NCI-H2196 (cell line): ENCODE measurements at regions not wholly inside any gene's neighbourhood (a gene's known extent, or its start where the extent isn't known, plus 50 kb on each side); places are given as distances from the start of the nearest gene placed in this dataset.

Experiments used
- DNase-seq: peaks from one replicate; lab custom pipeline; 2025; ENCODE audit not compliant: unreplicated experiment; lab: John Stamatoyannopoulos, UW

GRCh38 chr2:226066391-226066790, 666.9 kb downstream of the NYAP2 start:
- DNase-seq = no peak

GRCh38 chr2:226064932-226065570, 665.5 kb downstream of the NYAP2 start:
- no peak for DNase-seq

GRCh38 chr2:226063704-226064440, 664.4 kb downstream of the NYAP2 start:
- no peak for DNase-seq

DNA sequence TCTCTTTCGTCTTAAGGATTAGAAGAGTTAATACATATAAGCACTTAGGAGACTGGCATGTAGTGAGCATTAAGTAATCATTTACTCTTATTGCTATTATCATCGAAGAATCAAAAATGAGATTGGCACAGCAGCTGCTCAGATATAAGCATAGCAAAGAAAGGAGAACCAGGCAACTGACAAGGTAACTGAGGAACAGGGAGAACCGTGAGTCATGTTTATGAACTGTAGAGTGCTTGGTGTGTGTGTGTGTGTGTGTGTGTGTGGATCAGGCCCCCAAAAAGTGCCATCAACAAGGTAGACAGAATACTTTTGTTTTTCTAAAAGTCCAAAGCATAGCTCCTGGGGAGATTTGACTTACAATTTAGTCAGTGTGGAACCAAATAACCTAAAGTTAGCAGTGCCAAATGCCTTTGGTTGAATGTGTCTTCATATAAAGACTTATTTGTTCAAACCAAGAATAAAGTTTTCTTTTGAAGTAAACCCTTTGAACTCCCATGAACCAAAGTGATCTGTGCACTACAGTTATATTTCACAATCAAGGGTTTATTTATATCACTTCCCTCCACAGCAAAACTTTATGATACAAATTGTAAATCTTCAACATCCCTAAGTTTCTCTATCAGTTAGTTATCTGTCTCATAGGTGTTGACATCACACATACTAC, 660.6 kb downstream of the NYAP2 start:
- DNase-seq = no peak

DNA sequence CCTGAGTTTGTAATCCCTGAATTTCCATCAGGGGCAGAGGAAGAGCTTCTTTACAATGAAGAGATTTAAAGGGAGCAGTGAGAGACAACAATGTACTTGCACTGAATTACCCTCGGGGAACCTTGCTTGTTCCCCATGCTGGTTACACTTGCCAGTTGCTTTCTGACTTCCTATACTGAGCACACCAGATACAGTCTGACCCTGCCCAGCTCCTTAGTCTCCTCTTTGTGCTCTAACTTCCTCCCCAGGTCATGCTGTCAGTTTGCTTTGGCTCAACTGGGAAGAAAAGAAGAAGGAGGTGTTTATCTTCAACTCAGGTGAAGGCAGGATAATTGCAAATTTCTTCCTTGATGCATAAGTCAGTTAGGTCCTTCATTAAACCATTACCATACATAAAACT, 658.4 kb downstream of the NYAP2 start:
- no peak for DNase-seq

DNA sequence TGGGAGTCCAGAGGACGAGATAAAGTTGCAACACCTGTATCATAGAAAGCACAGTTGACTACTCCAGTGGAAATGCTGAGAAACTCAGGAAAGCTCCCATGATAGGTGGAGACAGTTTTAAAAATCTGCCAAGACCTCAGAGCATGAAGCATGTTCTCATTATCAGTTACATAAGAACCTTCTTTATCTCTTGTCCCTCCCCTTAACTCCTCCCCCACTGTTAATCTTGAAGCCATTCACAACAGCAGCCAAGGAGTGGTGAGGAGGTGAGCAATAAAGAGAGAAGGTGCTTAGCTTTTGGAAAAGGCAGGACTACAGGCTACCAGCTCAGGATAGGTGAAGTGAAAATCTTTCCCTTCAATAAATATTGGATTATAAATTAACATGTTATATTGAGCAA, 657.9 kb downstream of the NYAP2 start:
- DNase-seq = no peak

DNA sequence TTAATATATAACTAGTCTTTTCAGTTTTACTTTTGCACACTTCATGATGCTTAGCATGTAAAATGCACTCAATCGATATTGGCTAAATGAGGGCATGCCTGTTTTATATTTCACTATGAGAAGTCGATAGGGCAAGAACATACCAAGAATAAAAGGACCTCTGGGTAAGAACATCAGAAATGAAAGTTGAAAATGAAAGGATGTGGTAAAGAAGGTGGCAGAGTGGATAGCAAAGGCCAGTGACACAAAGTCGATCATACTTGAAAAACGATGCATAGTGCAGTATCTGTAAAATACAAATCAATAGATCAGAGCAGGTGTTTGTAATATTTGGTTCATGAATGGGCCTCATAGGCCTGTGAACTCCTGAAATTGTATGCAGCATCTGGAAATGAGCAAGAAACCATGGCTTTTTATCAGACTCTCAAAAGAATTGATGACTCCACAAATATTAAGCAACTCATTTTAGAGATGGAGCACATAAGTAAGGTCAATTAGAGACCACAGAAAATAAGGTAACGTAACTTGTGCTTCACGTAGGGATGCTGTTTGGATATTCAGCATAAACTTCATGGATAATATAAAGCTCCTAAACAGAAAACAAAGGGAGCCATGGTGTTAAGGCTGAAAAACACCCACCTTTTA, 653.4 kb downstream of the NYAP2 start:
- no peak for DNase-seq

GRCh38 chr2:226050822-226051221, 651.3 kb downstream of the NYAP2 start:
- no peak for DNase-seq

GRCh38 chr2:226048611-226049010, 649.1 kb downstream of the NYAP2 start:
- DNase-seq = no peak

- no peak for DNase-seq
Observed at GRCh38 chr2:226045080-226045479, 645.6 kb downstream of the NYAP2 start.

GRCh38 chr2:226040344-226040900, 640.9 kb downstream of the NYAP2 start:
- DNase-seq = no peak

- DNase-seq = no peak
Observed at GRCh38 chr2:226037526-226037925, 638.0 kb downstream of the NYAP2 start.

DNA sequence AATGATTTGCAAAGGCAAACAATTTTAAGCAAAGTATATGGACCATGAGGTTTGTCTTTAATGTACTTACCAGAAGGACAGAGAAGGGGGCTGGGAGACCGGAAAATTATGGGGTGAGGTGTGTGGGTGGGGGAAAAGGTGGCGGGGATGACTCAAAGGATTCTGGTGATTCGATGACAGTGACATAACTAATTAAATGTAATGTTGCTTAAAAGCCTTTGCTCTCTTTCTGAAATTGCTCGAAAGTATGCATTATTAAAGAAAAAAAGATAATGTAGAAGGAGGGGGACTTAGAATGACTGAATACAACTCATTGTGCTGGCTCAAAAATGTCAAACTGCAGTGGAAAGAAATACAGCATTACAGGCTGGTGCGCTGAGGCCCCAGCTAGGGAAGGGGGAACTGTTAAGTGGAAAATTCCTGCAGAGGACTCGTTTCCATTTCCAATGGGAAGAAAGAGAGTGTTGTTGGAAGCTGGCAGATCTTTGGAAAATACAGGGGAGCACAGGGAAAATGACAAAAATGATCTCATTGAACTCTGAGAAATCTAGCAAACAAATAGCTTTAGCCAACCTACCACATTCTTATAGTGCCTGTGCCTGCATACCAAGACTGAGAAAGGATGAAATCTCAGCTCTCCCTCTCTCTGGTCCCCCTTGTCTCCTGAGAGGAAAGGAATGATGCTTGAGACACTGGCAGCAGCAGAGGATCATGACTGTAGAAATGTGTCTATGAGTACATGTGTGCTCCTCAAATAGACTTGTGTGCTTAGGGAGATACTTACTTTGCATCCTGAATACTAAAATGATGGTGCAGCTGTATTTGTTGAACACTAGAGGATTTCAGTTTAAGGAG, 632.4 kb downstream of the NYAP2 start:
- DNase-seq = no peak

DNA sequence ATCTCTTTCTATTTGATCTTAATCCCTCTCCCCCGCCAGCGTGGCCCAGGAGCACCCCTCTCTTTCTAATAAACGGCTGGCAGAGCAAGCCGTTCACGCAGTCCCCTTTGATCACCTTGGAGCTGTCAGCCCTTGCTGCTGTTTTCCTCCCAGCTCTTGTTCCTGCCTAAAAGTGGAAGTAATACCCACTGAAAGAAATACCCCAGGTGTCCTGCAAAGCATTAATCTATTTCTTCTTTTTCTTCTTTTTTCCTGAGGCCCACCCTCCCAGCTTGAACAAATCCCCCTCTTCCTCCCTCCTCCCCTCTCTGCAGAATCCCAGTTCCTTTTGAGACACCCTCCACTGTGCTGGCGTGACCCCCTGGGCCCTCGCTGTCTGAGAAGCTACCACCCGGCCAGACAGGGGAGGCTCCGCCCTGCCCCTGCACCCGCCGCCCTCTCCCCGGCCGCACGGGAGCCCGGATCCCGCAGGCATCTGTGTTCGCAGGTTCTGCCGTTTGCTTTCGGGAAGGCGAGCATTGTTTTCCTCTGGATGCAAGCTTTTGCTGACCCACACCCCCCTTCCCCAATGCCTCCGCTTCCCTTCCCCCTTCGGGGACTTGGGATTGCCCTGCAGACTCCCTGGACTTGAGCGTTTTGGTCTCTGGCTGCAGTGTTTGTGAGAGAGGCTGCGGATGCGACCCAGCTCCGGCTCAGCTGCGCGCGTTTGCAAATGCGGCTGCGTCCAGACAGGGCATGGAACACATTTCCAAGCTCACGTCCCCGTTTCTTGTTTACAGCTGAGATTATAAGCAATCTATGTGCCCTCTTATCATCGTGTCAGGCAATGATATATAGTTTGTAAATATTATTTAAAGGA, 631.5 kb downstream of the NYAP2 start:
- DNase-seq = no peak

- DNase-seq = no peak
Observed at GRCh38 chr2:226030369-226030768, 630.9 kb downstream of the NYAP2 start.

- DNase-seq = no peak
Observed at GRCh38 chr2:226023946-226024345, 624.4 kb downstream of the NYAP2 start.

DNA sequence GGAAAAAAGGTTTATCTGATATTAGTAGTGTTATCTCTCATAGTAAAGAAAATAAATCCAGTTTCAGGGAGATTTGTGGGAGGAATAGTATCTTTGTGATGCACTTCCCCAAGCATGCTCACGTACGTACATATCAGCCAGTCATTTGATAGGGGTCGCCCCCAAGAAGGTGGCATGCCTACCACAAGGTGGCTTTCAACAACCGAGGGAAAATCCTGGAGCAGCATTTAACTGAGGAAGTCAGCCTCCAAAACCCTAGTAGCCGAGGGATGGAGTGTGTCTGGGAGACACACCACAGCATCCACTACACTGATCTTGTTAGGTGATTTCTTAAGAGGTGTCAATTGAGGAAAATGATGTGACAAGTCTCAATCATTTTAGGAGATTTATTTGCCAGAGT, 623.9 kb downstream of the NYAP2 start:
- DNase-seq = no peak

- no peak for DNase-seq
Observed at GRCh38 chr2:226020956-226021355, 621.4 kb downstream of the NYAP2 start.

DNA sequence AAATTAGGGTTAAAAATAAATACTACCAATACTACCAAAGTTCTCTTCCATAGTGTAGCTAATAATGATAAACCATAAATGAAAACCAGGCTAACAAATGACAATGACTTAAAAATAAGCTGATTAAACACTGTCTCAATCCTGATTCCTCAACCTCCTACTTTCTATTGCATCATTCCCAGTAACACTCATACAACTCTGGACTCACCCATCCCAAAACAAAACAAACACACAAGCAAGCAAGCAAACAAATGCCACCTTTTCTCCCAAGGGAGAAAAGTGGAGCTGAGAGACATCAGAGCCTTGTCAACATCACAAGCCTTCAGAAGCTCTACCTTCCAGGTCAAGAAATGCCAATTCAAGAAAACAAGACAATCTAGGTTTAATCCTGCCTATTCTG, 620.7 kb downstream of the NYAP2 start:
- no peak for DNase-seq

DNA sequence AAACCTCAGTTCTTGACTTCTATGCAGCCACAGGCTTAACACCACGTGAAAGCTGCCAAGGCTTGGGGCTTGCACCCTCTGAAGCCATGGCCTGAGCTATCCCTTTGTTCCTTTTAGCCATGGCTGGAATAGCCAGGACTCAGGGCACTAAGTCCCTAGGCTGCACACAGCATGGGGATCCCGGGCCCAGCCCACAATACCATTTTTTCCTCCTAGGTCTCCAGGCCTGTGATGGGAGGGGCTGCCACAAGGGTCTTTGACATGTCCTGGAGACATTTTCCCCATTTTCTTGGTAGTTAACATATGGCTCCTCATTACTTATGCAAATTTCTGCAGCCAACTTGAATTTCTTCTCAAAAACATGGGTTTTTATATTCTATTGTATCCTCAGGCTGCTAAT, 619.1 kb downstream of the NYAP2 start:
- no peak for DNase-seq
